SKM-1 (cell line): ENCODE measurements at regions not wholly inside any gene's neighbourhood (a gene's known extent, or its start where the extent isn't known, plus 50 kb on each side); places are given as distances from the start of the nearest gene placed in this dataset.

Source experiments
- DNase-seq: peaks from one replicate; lab custom pipeline; 2025; ENCODE audit not compliant: unreplicated experiment; lab: John Stamatoyannopoulos, UW

- DNase-seq, result no peak
Measured at GRCh38 chr7:22676385-22676784, 50.6 kb upstream of the IL6 start.

GRCh38 chr7:22675917-22676343 lies 51.1 kb upstream of the IL6 start:
- no peak for DNase-seq

- no peak for DNase-seq
Measured at GRCh38 chr7:22675421-22675820, 51.6 kb upstream of the IL6 start.

GRCh38 chr7:22672846-22673680 lies 53.9 kb upstream of the IL6 start:
- DNase-seq, result no peak

GRCh38 chr7:22671177-22671879 lies 55.7 kb upstream of the IL6 start:
- no peak for DNase-seq

GRCh38 chr7:22670422-22670815 lies 56.6 kb upstream of the IL6 start:
- no peak for DNase-seq

GRCh38 chr7:22669692-22670421 lies 57.1 kb upstream of the IL6 start:
- DNase-seq, result no peak

GRCh38 chr7:22668971-22669401 lies 58.0 kb upstream of the IL6 start:
- no peak for DNase-seq

- DNase-seq, result no peak
Measured at GRCh38 chr7:22667562-22668239, 59.3 kb upstream of the IL6 start.

- no peak for DNase-seq
Measured at GRCh38 chr7:22667187-22667561, 59.8 kb upstream of the IL6 start.

- no peak for DNase-seq
Measured at GRCh38 chr7:22666732-22667131, 60.3 kb upstream of the IL6 start.

- no peak for DNase-seq
Measured at GRCh38 chr7:22665923-22666322, 61.1 kb upstream of the IL6 start.

GRCh38 chr7:22664988-22665798 lies 61.8 kb upstream of the IL6 start:
- no peak for DNase-seq

GRCh38 chr7:22663721-22664120 lies 63.3 kb upstream of the IL6 start:
- no peak for DNase-seq

- DNase-seq, result no peak
Measured at GRCh38 chr7:22663357-22663718, 63.7 kb upstream of the IL6 start.

- no peak for DNase-seq
Measured at GRCh38 chr7:22662556-22663356, 64.2 kb upstream of the IL6 start.

- DNase-seq, result no peak
Measured at GRCh38 chr7:22662036-22662435, 65.0 kb upstream of the IL6 start.

GRCh38 chr7:22660732-22661131 lies 66.3 kb upstream of the IL6 start:
- no peak for DNase-seq

- DNase-seq, result no peak
Measured at GRCh38 chr7:22660293-22660692, 66.7 kb upstream of the IL6 start.

GRCh38 chr7:22659741-22660140 lies 67.3 kb upstream of the IL6 start:
- no peak for DNase-seq
